Chondrocyte (in vitro differentiated cells): ENCODE measurements at regions not wholly inside any gene's neighbourhood (a gene's known extent, or its start where the extent isn't known, plus 50 kb on each side); places are given as distances from the start of the nearest gene placed in this dataset.

Experiments
- DNase-seq: peaks from one replicate; pipeline ENCODE4 v3.0.0; 2021; ENCODE audit warnings: mixed read lengths, low spot score
- H3K27ac Mint-ChIP-seq: one replicate; pipeline ENCODE4 v1.8.0; 2021; ENCODE audit warnings: mild to moderate bottlenecking, moderate library complexity, mixed read lengths; ENCODE audit not compliant: unreplicated experiment
- H3K27me3 Mint-ChIP-seq: 2 replicates; pipeline ENCODE4 v1.8.0; 2021; ENCODE audit warnings: low read depth, mixed read lengths
- H3K36me3 Mint-ChIP-seq: 2 replicates; pipeline ENCODE4 v1.8.0; 2021; ENCODE audit warnings: low read depth, mixed read lengths
- H3K4me1 Mint-ChIP-seq: 2 replicates; pipeline ENCODE4 v1.8.0; 2021; ENCODE audit warnings: low read depth, mild to moderate bottlenecking, mixed read lengths
- H3K4me3 Mint-ChIP-seq: one replicate; pipeline ENCODE4 v1.8.0; 2021; ENCODE audit warnings: mild to moderate bottlenecking, moderate library complexity, mixed read lengths; ENCODE audit not compliant: unreplicated experiment
- H3K9me3 Mint-ChIP-seq: 2 replicates; pipeline ENCODE4 v1.8.0; 2021; ENCODE audit warnings: low read depth, mixed read lengths
- TF ChIP-seq, protein P1 (sequence below): fragments of 200-600 bp; sonication (generic); IDR thresholded peaks from 2 replicates; pipeline ENCODE4 v1.5.0; 2021; ENCODE audit warnings: antibody characterized with exemption, mild to moderate bottlenecking, moderate library complexity

DNA sequence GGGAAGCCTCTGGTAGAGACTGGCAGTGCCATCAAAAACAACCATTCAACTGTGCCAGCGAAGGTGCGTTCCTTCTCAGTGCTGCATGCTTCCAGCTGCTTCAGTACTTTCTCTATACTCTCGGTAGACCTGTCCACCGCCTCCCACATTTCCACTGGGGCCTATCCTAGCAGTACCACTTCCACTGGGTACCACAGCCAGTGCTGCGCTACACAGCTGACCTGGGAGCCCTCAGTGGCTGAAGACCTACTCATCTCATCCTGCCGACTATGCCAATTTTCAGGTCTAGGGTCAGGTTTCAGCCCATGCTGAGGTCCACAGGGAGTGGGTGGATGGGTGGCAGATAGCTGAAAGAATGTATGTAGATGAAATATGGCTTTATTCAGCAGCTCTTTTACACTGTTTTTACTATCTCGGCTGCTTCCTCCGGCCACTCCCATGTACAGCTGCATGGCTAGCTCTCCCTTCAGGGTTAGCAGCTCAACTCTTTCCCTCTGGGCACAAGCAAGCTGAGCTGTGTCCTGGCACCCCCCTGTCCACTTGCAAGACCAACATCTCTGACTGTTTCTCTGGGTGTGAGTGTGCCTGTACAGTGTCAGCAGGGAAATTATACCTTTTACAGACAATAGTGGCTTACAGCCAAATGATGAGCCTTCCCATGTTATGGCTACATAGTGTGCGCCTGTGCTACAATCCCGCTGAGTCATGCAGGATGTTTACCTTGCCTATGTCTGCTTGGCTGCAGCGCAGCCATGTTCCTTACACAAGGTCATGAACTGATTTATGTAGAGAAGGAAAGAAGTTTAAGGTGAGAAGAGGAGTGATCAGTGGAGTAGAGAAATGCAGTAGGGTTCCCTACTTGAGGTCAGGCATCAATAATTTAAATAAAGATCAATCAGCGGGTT is 125.7 kb upstream of the DDHD1 start:
- Mint-ChIP-seq H3K27ac (peak overlapping the region; percentile 60), H3K4me1 (peaks cover 16% of the 10 kb centered on the region), H3K9me3 (peaks cover 12% of the 10 kb centered on the region), H3K4me3 (no peak overlapping the region), H3K27me3 (no peaks in the 10 kb centered on the region), H3K36me3 (peaks cover 10% of the 10 kb centered on the region)
- no peak for DNase-seq
- TF ChIP-seq, protein P1, sequence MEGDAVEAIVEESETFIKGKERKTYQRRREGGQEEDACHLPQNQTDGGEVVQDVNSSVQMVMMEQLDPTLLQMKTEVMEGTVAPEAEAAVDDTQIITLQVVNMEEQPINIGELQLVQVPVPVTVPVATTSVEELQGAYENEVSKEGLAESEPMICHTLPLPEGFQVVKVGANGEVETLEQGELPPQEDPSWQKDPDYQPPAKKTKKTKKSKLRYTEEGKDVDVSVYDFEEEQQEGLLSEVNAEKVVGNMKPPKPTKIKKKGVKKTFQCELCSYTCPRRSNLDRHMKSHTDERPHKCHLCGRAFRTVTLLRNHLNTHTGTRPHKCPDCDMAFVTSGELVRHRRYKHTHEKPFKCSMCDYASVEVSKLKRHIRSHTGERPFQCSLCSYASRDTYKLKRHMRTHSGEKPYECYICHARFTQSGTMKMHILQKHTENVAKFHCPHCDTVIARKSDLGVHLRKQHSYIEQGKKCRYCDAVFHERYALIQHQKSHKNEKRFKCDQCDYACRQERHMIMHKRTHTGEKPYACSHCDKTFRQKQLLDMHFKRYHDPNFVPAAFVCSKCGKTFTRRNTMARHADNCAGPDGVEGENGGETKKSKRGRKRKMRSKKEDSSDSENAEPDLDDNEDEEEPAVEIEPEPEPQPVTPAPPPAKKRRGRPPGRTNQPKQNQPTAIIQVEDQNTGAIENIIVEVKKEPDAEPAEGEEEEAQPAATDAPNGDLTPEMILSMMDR: no peak

DNA sequence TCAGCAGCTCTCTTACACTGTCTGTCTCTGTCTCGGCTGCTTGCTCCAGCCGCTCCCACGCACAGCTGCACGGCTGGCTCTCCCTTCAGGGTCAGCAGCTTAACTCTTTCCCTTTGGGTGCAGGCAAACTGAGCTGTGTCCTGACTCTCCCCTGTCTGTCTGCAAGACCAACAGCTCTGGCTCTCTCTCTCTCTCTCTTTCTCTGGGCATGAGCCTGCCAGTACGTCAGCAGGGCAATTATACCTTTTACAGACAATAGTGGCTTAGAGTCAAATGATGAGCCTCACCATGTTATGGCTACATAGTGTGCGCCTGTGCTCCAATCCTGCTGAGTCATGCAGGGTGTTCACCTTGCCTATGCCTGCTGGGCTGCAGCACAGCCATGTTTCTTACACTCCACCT is 120.5 kb upstream of the DDHD1 start:
- no peaks in the 10 kb centered on the region for H3K36me3 Mint-ChIP-seq
- H3K9me3 Mint-ChIP-seq: no peaks in the 10 kb centered on the region
- no peak overlapping the region for H3K27ac Mint-ChIP-seq
- DNase-seq: no peak
- no peaks in the 10 kb centered on the region for H3K27me3 Mint-ChIP-seq
- H3K4me3 Mint-ChIP-seq: no peak overlapping the region
- H3K4me1 Mint-ChIP-seq: peaks cover 4% of the 10 kb centered on the region
- TF ChIP-seq, protein P1: no peak

DNA sequence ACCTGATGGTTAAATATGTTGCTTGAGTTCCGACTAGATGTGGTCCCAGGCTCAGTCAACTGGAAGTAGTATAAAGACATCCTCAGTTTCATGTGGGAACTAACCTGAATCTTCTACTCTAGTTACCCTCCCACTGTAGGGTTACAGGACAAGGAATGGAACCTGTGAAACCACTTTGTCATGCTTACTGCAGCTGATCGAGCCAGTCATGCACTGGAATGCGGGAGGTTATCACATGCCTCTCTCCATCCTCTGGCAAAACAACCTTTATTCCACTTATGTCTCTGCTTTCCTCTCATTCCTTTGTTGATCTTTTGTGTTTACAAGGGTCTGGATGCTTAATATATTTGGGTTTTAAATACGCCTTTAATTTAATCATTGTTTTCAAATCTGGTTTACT is 111.9 kb upstream of the DDHD1 start:
- H3K9me3 Mint-ChIP-seq: peaks cover 20% of the 10 kb centered on the region

DNA sequence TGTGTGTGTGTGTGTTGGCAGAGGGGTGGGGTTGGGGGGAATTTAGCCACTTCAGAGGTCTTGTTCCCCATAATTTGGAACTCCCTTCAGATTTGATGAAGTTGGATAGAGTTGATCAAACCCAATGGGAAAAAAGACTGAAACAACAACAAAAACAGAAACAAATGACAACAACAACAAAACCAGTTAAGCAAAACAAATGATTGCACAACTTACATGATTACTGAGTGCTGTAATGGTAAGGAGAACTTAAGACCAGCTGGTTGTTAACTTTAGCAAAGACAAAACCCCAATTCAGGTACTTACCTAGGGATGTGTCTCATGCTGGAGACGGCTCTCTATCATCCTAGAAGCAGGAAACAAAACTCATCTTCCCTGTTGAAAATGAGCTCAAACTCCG is 107.8 kb upstream of the DDHD1 start:
- no peaks in the 10 kb centered on the region for H3K27me3 Mint-ChIP-seq
- TF ChIP-seq, protein P1: no peak
- no peak for DNase-seq
- no peak overlapping the region for H3K4me3 Mint-ChIP-seq
- peaks cover 10% of the 10 kb centered on the region for H3K36me3 Mint-ChIP-seq
- H3K4me1 Mint-ChIP-seq: no peaks in the 10 kb centered on the region
- no peak overlapping the region for H3K27ac Mint-ChIP-seq
- H3K9me3 Mint-ChIP-seq: peaks cover 22% of the 10 kb centered on the region

More for the DNA sequence above, 111.9 kb upstream of the DDHD1 start:
- no peak for DNase-seq
- Mint-ChIP-seq H3K27ac (no peak overlapping the region), H3K4me1 (no peaks in the 10 kb centered on the region), H3K27me3 (no peaks in the 10 kb centered on the region), H3K4me3 (no peak overlapping the region), H3K36me3 (peaks cover 10% of the 10 kb centered on the region)
- TF ChIP-seq, protein P1: no peak

DNA sequence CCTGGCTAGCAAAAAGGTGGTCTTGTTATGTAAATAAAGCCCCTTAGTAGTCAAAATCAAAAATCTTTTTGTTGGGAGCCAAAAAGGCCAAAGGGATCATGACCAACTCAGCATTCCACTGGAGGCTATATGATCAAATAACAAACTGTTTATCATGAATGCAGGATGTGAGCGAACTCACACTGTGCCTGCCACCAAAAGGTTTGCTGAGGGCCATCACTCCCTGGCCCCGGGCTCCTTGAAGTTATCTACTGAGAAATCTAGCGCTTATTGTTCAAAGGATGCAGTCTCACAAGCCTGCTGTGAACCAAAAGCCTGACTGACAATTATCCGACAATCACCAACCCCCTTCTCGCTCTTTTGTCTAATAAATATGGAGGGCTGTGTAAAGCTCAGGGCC is 107.2 kb upstream of the DDHD1 start:
- no peak overlapping the region for H3K27ac Mint-ChIP-seq
- H3K4me1 Mint-ChIP-seq: no peaks in the 10 kb centered on the region
- H3K27me3 Mint-ChIP-seq: no peaks in the 10 kb centered on the region
- DNase-seq: no peak
- H3K4me3 Mint-ChIP-seq: no peak overlapping the region
- H3K36me3 Mint-ChIP-seq: peaks cover 10% of the 10 kb centered on the region
- peaks cover 22% of the 10 kb centered on the region for H3K9me3 Mint-ChIP-seq
- TF ChIP-seq, protein P1: no peak
